DMS153 treated with DMSO at 0.1 percent for 48 hours (cell line): ENCODE measurements at regions not wholly inside any gene's neighbourhood (a gene's known extent, or its start where the extent isn't known, plus 50 kb on each side); places are given as distances from the start of the nearest gene placed in this dataset.

Experiments
- DNase-seq: peaks from one replicate; lab custom pipeline; 2025; ENCODE audit not compliant: unreplicated experiment; lab: John Stamatoyannopoulos, UW

DNA sequence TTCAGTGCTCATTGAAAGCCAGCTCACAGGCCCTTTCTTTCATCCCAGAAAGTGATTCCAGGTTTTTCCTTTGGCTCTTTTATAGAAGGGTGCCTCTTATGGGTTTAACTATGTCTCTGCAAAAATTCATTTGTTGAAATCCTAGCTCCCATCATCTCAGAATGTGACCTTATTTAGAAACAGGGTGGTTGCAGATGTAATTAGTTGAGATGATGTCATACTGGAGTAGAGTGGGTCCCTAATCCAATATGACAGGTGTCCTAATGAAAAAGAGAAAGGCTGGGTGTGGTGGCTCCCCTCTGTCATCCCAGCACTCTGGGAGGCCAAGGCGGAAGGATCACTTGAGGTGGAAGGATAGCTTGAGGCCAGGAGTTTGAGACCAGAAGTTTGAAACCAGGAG is 64.2 kb upstream of the FAM20A start:
- DNase-seq, result no peak

- no peak for DNase-seq
Observed at GRCh38 chr17:68662479-68662878, 61.3 kb upstream of the FAM20A start.

GRCh38 chr17:68662037-68662432 is 60.9 kb upstream of the FAM20A start:
- DNase-seq, result no peak

DNA sequence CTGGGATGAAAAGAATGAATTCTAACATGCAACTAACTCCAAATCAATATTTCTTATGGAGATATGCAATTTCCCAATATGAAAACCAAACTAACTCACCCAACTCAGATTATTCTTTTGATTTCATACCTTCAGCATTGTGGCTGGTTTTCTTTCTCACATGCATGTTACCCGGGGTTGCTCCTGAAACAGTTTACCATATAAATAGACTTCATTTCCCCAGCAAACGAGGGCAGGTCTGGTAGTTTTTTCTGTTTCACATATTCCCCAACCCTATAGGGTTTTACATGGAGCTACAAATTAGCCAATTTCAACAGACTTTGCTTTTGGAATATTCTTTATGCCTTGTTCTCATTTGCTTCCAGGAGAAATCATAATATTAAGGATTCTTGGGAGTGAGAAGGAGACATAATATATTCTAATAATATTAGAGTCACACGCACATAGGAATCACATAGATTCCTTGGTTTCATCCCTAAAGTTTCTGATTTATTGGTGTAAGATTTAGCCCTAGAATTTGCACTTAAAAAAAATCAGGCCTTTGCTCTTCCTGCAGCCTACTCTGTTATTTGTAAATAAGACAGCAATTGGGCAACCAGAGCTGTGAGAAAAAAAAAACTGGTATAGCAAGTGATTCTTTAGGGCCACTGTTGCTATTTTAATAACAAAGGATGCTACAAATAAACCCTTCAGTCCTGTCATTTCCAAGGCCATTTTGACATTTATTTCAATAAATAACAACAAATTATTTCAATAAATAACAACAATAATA is 60.3 kb upstream of the FAM20A start:
- no peak for DNase-seq

DNA sequence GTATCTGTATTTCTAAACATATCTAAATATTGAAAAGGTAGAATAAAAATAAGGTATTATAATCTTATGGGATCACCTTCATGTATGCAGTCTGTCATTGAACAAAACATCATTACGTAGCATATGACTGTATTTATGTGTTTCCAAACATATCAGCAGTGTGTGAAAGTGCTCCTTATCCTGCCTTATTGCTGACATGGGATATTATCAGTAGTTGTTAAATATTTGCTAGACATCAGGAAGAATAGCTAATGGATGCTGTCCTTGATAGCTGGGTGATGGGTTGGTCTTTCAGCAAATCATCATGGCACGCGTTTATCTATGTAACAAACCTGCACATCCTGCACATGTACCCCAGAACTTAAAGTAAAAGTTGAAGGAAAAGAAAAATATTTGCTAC is 59.1 kb upstream of the FAM20A start:
- DNase-seq, result no peak

DNA sequence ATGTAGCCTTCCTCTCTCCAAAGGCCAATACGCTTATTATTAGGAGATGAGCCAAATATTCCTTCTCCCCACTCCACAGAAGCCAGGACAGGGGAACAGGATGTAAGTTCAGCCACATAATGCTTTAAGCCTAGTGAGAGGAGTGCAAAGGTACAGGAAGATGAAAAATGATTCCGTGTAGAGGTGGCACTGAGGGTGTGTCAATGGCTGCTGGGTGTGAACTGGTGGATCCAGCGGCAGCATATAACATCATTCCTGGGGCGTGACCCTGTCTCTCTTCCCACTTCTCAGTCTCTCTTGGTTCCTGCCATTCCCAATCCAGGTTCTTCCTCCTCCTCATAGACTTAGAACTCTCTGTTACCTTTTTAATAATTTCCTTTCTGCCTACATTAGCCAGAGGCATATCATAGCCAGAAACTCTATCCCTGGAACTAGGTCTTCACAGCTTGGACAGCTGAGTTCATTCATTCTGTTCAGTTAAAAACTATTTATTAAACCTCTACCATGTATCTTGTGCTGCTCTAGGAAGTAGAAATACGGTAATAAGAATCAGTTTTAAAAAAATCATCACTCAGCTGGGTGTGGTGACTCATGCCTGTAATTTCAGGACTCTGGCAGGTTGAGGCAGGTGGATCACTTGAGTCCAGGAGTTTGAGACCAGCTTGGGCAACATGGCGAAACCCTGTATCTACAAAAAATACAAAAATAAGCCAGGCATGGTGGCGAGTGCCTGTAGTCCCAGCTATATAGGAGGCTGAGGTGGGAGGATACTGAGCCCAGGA is 58.0 kb upstream of the FAM20A start:
- DNase-seq, result no peak

GRCh38 chr17:68657576-68657975 is 56.4 kb upstream of the FAM20A start:
- no peak for DNase-seq

DNA sequence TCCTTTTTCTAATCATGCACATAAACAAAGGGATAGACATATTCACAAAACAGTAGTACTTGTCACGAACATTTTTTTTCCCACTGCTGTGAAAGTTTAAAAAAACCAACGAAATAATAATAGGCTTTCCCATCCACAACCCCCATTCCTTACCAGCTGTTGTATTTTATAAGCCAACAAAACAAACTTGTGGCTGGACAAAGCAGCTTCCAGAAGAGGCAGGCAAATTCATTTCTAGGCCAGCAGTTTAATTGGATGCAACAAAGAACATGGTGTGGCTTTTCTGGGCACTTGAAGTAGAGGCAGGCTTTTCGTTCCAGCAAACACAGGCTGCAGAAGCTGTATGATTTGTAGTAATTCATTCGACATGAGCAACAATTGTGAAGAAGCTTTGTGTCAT is 56.0 kb upstream of the FAM20A start:
- no peak for DNase-seq

GRCh38 chr17:68656666-68657065 is 55.5 kb upstream of the FAM20A start:
- DNase-seq, result no peak
